ENCODE measurements at regions not wholly inside any gene's neighbourhood (a gene's known extent, or its start where the extent isn't known, plus 50 kb on each side); places are given as distances from the start of the nearest gene placed in this dataset.

GRCh38 chr9:75448281-75448680 lies 360.0 kb downstream of the OSTF1 start:
- no peak for TF ChIP-seq ZFX (IDR thresholded peaks at IDR 0.05; ENCODE audit: borderline replicate concordance)
- TF ChIP-seq CTCF (IDR thresholded peaks at IDR 0.05) = no peak
- no peak overlapping the region for H3K27ac ChIP-seq

GRCh38 chr9:75448955-75449354 lies 360.6 kb downstream of the OSTF1 start:
- TF ChIP-seq ZFX (IDR thresholded peaks at IDR 0.05; ENCODE audit: borderline replicate concordance) = no peak
- no peak for TF ChIP-seq CTCF (IDR thresholded peaks at IDR 0.05)
- H3K27ac ChIP-seq = no peak overlapping the region

GRCh38 chr9:75451045-75451444 lies 362.7 kb downstream of the OSTF1 start:
- TF ChIP-seq ZFX (IDR thresholded peaks at IDR 0.05; ENCODE audit: borderline replicate concordance) (no peak), CTCF (IDR thresholded peaks at IDR 0.05) (no peak)

GRCh38 chr9:75451505-75451904 lies 363.2 kb downstream of the OSTF1 start:
- TF ChIP-seq CTCF (IDR thresholded peaks at IDR 0.05) = no peak
- TF ChIP-seq ZFX (IDR thresholded peaks at IDR 0.05; ENCODE audit: borderline replicate concordance) = no peak
- no peak overlapping the region for H3K27ac ChIP-seq

More at GRCh38 chr9:75451045-75451444, 362.7 kb downstream of the OSTF1 start:
- no peak overlapping the region for H3K27ac ChIP-seq

- TF ChIP-seq CTCF (IDR thresholded peaks at IDR 0.05) = no peak
- no peak overlapping the region for H3K27ac ChIP-seq
Measured at GRCh38 chr9:75452512-75452911, 364.2 kb downstream of the OSTF1 start.

GRCh38 chr9:75454043-75454442 lies 365.7 kb downstream of the OSTF1 start:
- H3K27ac ChIP-seq = no peak overlapping the region

GRCh38 chr9:75454891-75455290 lies 366.6 kb downstream of the OSTF1 start:
- H3K27ac ChIP-seq = no peak overlapping the region
- TF ChIP-seq ZFX (IDR thresholded peaks at IDR 0.05; ENCODE audit: borderline replicate concordance) (no peak), CTCF (IDR thresholded peaks at IDR 0.05) (no peak)

More at GRCh38 chr9:75454043-75454442, 365.7 kb downstream of the OSTF1 start:
- TF ChIP-seq ZFX (IDR thresholded peaks at IDR 0.05; ENCODE audit: borderline replicate concordance) (no peak), CTCF (IDR thresholded peaks at IDR 0.05) (no peak)
